Cerebellar cortex (tissue), 1 donor: ENCODE measurements at regions not wholly inside any gene's neighbourhood (a gene's known extent, or its start where the extent isn't known, plus 50 kb on each side); places are given as distances from the start of the nearest gene placed in this dataset.

ENCODE experiments used
- DNase-seq: peaks from one replicate; pipeline ENCODE4 v3.0.0-alpha.2; 2015; ENCODE audit warnings: low spot score

GRCh38 chr4:111718763-111719559 lies 426.3 kb upstream of the FAM241A start:
- no peak for DNase-seq

GRCh38 chr4:111720866-111721265 lies 424.4 kb upstream of the FAM241A start:
- DNase-seq = no peak

GRCh38 chr4:111722213-111722720 lies 423.0 kb upstream of the FAM241A start:
- DNase-seq = no peak

- DNase-seq = no peak
Measured at GRCh38 chr4:111736516-111736915, 408.7 kb upstream of the FAM241A start.

- no peak for DNase-seq
Measured at GRCh38 chr4:111744847-111745246, 400.4 kb upstream of the FAM241A start.

- no peak for DNase-seq
Measured at GRCh38 chr4:111748157-111748556, 397.1 kb upstream of the FAM241A start.

- no peak for DNase-seq
Measured at GRCh38 chr4:111754003-111754402, 391.3 kb upstream of the FAM241A start.

GRCh38 chr4:111755571-111755970 lies 389.7 kb upstream of the FAM241A start:
- no peak for DNase-seq

GRCh38 chr4:111761531-111761930 lies 383.7 kb upstream of the FAM241A start:
- DNase-seq = no peak

GRCh38 chr4:111770514-111770913 lies 374.7 kb upstream of the FAM241A start:
- DNase-seq = no peak

- DNase-seq = no peak
Measured at GRCh38 chr4:111773858-111774257, 371.4 kb upstream of the FAM241A start.

GRCh38 chr4:111775556-111776297 lies 369.5 kb upstream of the FAM241A start:
- DNase-seq = no peak

GRCh38 chr4:111776561-111776960 lies 368.7 kb upstream of the FAM241A start:
- no peak for DNase-seq

- peak; percentile 10 for DNase-seq
Measured at GRCh38 chr4:111778543-111778942, 366.7 kb upstream of the FAM241A start.

GRCh38 chr4:111780965-111781364 lies 364.3 kb upstream of the FAM241A start:
- no peak for DNase-seq

GRCh38 chr4:111781611-111782010 lies 363.6 kb upstream of the FAM241A start:
- DNase-seq = no peak

- DNase-seq = no peak
Measured at GRCh38 chr4:111788099-111788498, 357.2 kb upstream of the FAM241A start.

GRCh38 chr4:111789901-111790640 lies 355.2 kb upstream of the FAM241A start:
- no peak for DNase-seq

GRCh38 chr4:111792632-111793031 lies 352.6 kb upstream of the FAM241A start:
- no peak for DNase-seq

GRCh38 chr4:111793433-111794091 lies 351.7 kb upstream of the FAM241A start:
- no peak for DNase-seq

GRCh38 chr4:111797455-111798163 lies 347.6 kb upstream of the FAM241A start:
- no peak for DNase-seq
